Upper lobe of left lung (tissue), 6 donors: ENCODE measurements at regions not wholly inside any gene's neighbourhood (a gene's known extent, or its start where the extent isn't known, plus 50 kb on each side); places are given as distances from the start of the nearest gene placed in this dataset.

Experiments
- ATAC-seq, 2 donors: fragments of 200-7000 bp; cut with Tn5 transposase; one replicate each; pipeline ENCODE4 v1.9.1; 2022; ENCODE audit warnings: mild to moderate bottlenecking in 2 of 2, moderate library complexity in 2 of 2; ENCODE audit not compliant: low FRiP score in 2 of 2
- DNase-seq, 2 donors: peaks; one replicate each; pipeline ENCODE4 v3.0.0-alpha.2; 2019 to 2020
- H3K27ac ChIP-seq, 4 donors: fragments of 200-600 bp; sonication (generic); one replicate each; pipeline ENCODE4 v1.5.1; 2016 to 2019
- H3K27me3 ChIP-seq, 4 donors: fragments of 200-600 bp; sonication (generic); one replicate each; pipeline ENCODE4 v1.5.1; 2017 to 2019
- H3K36me3 ChIP-seq, 4 donors: fragments of 200-600 bp; sonication (generic); one replicate each; pipeline ENCODE4 v1.5.1; 2016 to 2019
- H3K4me1 ChIP-seq, 4 donors: fragments of 200-600 bp; sonication (generic); one replicate each; pipeline ENCODE4 v1.5.1; 2018 to 2019
- H3K4me3 ChIP-seq, 4 donors: fragments of 200-600 bp; sonication (generic); one replicate each; pipeline ENCODE4 v1.5.1; 2017 to 2019; ENCODE audit warnings: mild to moderate bottlenecking in 2 of 4, moderate library complexity in 1 of 4
- H3K9me3 ChIP-seq, 4 donors: fragments of 200-600 bp; sonication (generic); one replicate each; pipeline ENCODE4 v1.5.1; 2018 to 2019
- CTCF ChIP-seq, 6 experiments: fragments of 450-650 bp in 4 of 6; fragments of 200-600 bp in 2 of 6; sonication (generic) in 2 of 6; IDR thresholded peaks; one replicate each; pipeline ENCODE4 v1.5.1; 2016 to 2019; ENCODE audit warnings: antibody characterized with exemption in 6 of 6
- EP300 ChIP-seq, 4 donors: sonication (generic); formaldehyde crosslinking; IDR thresholded peaks; one replicate each; pipeline ENCODE4 v1.5.1; 2017; ENCODE audit warnings: antibody characterized with exemption in 4 of 4, control low read depth in 2 of 4
- POLR2A ChIP-seq, 4 donors: fragments of 450-650 bp; IDR thresholded peaks; one replicate each; pipeline ENCODE4 v1.5.1; 2016 to 2017; ENCODE audit warnings: antibody characterized with exemption in 4 of 4, mild to moderate bottlenecking in 2 of 4
- POLR2AphosphoS5 ChIP-seq, 2 donors: sonication (generic); formaldehyde crosslinking; IDR thresholded peaks; one replicate each; pipeline ENCODE4 v1.5.1; 2017; ENCODE audit warnings: antibody characterized with exemption in 2 of 2
- WGBS, 2 donors: methylation state at CpG; one replicate each; pipeline ENCODE4 v1.1.5; 2017 to 2018; 5-methylcytosine and 5-hydroxymethylcytosine counted together
- donor health status: DM: no; HTN: no; CAD: no; lungs with moderate emphysema.
- donor health status: DM: no; HTN: yes; CAD: no; lungs with severe emphysema.

DNA sequence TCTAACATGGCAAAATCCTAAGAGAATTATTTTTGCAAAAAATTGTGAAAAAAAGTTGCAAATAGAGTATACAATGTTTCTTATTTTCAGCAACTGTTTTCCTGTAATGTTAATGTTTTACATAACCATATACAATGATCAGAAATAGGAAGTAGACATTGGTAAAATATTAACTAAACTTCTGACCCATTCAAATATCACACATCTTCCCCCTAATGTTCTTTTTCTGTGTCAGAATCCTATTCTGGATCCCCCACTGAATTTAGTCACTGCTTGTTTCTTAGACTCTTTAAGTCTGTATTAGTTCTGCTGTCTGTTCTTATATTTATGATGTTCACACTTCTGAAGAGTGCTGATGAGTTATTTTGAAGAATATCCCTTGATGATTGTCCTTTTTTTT, 62.0 kb downstream of the HFE start:
- H3K27ac ChIP-seq, result no peak overlapping the region
- no peak overlapping the region for H3K4me3 ChIP-seq
- no peaks in the 10 kb centered on the region for H3K4me1 ChIP-seq
- DNase-seq, result no peak
- ATAC-seq, result no peak
- no peaks in the 10 kb centered on the region for H3K27me3 ChIP-seq
- H3K9me3 ChIP-seq, result no peaks in the 10 kb centered on the region
- no peak for TF ChIP-seq EP300 (IDR thresholded peaks at IDR 0.05)
- TF ChIP-seq CTCF (IDR thresholded peaks at IDR 0.05), result no peak
- no peak for TF ChIP-seq POLR2AphosphoS5 (IDR thresholded peaks at IDR 0.05)
- no peak for TF ChIP-seq POLR2A (IDR thresholded peaks at IDR 0.05)
- no peaks in the 10 kb centered on the region for H3K36me3 ChIP-seq

DNA sequence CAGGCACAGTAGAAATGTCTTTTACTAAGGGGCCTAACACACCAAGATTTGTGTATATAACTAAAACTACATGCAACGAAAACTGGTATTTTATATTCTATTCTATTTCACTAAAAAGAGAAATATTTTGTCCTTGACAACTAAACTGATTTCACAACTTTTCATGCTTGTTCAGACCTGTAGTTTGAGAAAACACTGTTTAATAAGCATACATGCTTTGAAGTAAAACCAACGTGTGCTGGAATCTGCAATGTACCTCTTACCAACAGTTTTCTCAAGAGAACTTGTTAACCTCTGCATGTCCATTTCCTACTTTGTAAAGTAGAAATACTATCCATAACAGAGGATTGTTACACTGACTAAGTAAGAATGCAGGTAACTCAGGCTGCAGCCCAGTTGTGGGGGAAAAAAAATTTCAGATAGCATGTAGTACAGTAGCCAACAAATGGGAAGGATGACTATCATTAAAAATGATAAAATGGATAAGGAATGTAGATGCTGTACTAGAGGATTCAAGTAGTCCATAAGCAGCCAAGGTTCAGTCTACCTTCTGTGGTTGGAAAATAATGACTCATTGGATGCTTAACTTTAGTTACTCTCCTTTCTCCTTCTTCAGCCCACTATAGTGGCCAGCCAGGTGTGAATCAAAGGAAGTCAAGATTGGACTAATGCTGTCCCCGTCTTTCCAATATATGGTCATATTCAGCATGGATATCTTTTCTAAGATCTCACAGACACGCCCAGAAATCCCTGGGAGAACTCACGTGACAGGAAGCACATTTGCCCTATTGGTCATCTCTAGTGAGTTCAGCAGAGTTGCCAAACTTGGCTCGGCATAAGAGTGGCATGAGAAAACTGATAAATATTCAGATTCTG, 65.2 kb downstream of the HFE start:
- TF ChIP-seq POLR2AphosphoS5 (IDR thresholded peaks at IDR 0.05), result no peak
- TF ChIP-seq EP300 (IDR thresholded peaks at IDR 0.05), result no peak
- no peak for TF ChIP-seq POLR2A (IDR thresholded peaks at IDR 0.05)
- TF ChIP-seq CTCF (IDR thresholded peaks at IDR 0.05), result no peak
- Histone ChIP-seq H3K4me1 (peaks cover 4 to 14% (median 12%) of the 10 kb centered on the region in 4 donors), H3K27me3 (no peaks in the 10 kb centered on the region), H3K36me3 (no peaks in the 10 kb centered on the region), H3K9me3 (no peaks in the 10 kb centered on the region), H3K27ac (no peak overlapping the region), H3K4me3 (no peak overlapping the region)
- DNase-seq, result no peak
- WGBS, 2 donors, result 69 to 81% methylated on average over 6 of the region's 6 CpGs
- no peak for ATAC-seq

DNA sequence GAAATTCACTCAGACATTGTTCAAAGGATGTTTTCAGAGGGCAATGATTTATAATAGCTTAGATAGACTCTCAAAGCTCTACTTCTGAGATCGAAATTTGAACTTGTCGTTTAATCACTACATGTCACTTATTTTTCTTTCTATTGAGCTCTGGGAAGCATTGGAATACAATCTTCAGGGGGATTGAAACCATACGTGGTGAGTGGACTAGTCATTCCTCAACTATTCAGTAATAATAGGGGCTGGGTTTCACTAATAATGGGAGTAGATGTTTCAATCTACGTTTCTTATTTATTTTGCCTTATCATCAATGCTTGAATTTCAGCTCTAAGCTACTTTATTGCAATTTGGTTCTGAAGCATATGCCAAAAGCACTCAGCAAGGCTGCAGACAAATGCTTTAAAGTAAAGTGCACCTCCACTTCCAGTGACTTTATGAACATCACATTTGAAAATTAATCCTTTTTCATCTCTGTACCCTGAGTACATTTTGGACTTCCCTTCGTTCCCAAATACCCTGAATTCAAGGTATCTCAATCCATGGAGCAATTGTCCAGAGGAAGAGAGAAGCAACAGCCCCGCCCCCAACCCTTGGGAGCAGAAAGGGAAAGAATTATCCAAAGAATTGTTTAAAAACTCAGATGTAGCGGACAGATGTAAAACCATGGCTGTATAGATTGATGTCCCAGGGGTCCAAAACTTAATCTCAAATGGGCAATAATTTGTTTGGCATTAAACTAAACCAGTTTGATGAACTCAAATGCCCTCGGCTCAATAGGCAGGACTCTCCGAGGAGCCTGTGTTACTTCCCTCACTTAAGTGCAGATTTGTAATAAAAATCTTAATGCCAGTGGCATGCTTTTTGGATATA, 68.1 kb downstream of the HFE start:
- DNase-seq, result peak in 1 of 2 donors; percentile 40
- 27 to 30% methylated on average over 9 of the region's 9 CpGs for WGBS, 2 donors
- Histone ChIP-seq H3K27ac (peak overlapping the region; percentile 90 to 98 (median 94)), H3K9me3 (no peaks in the 10 kb centered on the region), H3K4me1 (peaks cover 13 to 26% (median 20%) of the 10 kb centered on the region in 4 donors), H3K27me3 (no peaks in the 10 kb centered on the region), H3K4me3 (peak overlapping the region in 3 of 4 donors; percentile 64 to 74 (median 69)), H3K36me3 (no peaks in the 10 kb centered on the region)
- TF ChIP-seq EP300 (IDR thresholded peaks at IDR 0.05) (no peak), CTCF (IDR thresholded peaks at IDR 0.05) (no peak), POLR2AphosphoS5 (IDR thresholded peaks at IDR 0.05) (no peak), POLR2A (IDR thresholded peaks at IDR 0.05) (no peak)
- no peak for ATAC-seq

DNA sequence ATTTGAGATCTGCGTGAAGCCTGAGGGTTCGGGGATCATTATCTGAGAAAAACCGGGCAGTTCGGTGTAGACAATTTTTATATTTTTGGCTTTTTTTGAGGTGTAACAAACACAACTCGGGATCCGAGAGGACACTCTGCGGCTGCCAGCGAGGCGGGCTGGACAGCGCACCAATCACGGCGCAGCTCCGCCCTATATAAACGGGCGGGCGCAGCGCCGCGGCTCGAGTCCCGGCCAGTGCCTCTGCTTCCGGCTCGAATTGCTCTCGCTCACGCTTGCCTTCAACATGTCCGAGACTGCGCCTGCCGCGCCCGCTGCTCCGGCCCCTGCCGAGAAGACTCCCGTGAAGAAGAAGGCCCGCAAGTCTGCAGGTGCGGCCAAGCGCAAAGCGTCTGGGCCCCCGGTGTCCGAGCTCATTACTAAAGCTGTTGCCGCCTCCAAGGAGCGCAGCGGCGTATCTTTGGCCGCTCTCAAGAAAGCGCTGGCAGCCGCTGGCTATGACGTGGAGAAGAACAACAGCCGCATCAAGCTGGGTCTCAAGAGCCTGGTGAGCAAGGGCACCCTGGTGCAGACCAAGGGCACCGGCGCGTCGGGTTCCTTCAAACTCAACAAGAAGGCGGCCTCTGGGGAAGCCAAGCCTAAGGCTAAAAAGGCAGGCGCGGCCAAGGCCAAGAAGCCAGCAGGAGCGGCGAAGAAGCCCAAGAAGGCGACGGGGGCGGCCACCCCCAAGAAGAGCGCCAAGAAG, 69.0 kb downstream of the HFE start:
- H3K36me3 ChIP-seq, result no peaks in the 10 kb centered on the region
- peak overlapping the region; percentile 64 to 88 (median 72) for H3K4me3 ChIP-seq
- no peaks in the 10 kb centered on the region for H3K27me3 ChIP-seq
- no peaks in the 10 kb centered on the region for H3K9me3 ChIP-seq
- TF ChIP-seq EP300 (IDR thresholded peaks at IDR 0.05), result peak in 2 of 4 donors; percentile 39 to 96
- peak in 3 of 6 experiments; percentile 7 to 19 (median 17) for TF ChIP-seq CTCF (IDR thresholded peaks at IDR 0.05)
- peak; percentile 100 for TF ChIP-seq POLR2AphosphoS5 (IDR thresholded peaks at IDR 0.05)
- TF ChIP-seq POLR2A (IDR thresholded peaks at IDR 0.05), result peak; percentile 97 to 100 (median 100)
- peaks cover 13 to 27% (median 20%) of the 10 kb centered on the region in 4 donors for H3K4me1 ChIP-seq
- ATAC-seq, result peak; percentile 92 to 93
- DNase-seq, result peak; percentile 92 to 98
- H3K27ac ChIP-seq, result peak overlapping the region; percentile 90 to 98 (median 94)
- WGBS, 2 donors, result 0 to 1% methylated on average over 22 to 54 of the region's 61 CpGs
